22Rv1 (cell line): ENCODE measurements at regions not wholly inside any gene's neighbourhood (a gene's known extent, or its start where the extent isn't known, plus 50 kb on each side); places are given as distances from the start of the nearest gene placed in this dataset.
"Not testable (repeated sequence)": the region's sequence is repeated elsewhere in the genome, so short reads cannot be mapped to it uniquely, and the experiment has no call there.

ENCODE experiments used
- H3K27ac ChIP-seq: fragments of 450-650 bp; 2 replicates; pipeline ENCODE4 v1.5.1; 2017
- CTCF ChIP-seq: fragments of 450-650 bp; IDR thresholded peaks from 2 replicates; pipeline ENCODE4 v1.5.1; 2017; ENCODE audit warnings: mild to moderate bottlenecking
- ZFX ChIP-seq: fragments of 450-650 bp; IDR thresholded peaks from 2 replicates; pipeline ENCODE4 v1.6.1; 2017; ENCODE audit warnings: antibody characterized with exemption, borderline replicate concordance

- TF ChIP-seq CTCF (no peak), ZFX (no peak)
- no peak overlapping the region for H3K27ac ChIP-seq
These were observed 203.5 kb upstream of the HAAO start for GRCh38 chr2:42995752-42996422.

GRCh38 chr2:42989283-42990081 lies 197.1 kb upstream of the HAAO start:
- not testable (repeated sequence) for H3K27ac ChIP-seq

- not testable (repeated sequence) for H3K27ac ChIP-seq
These were observed 195.7 kb upstream of the HAAO start for GRCh38 chr2:42988055-42988454.

GRCh38 chr2:42987112-42987922 lies 194.9 kb upstream of the HAAO start:
- no peak overlapping the region for H3K27ac ChIP-seq
- no peak for TF ChIP-seq CTCF
- TF ChIP-seq ZFX, result no peak

- TF ChIP-seq CTCF (no peak), ZFX (no peak)
These were observed 192.2 kb upstream of the HAAO start for GRCh38 chr2:42984617-42985016.

GRCh38 chr2:42984081-42984480 lies 191.7 kb upstream of the HAAO start:
- H3K27ac ChIP-seq, result no peak overlapping the region
- no peak for TF ChIP-seq ZFX
- no peak for TF ChIP-seq CTCF

More at GRCh38 chr2:42984617-42985016, 192.2 kb upstream of the HAAO start:
- no peak overlapping the region for H3K27ac ChIP-seq

GRCh38 chr2:42980764-42981416 lies 188.5 kb upstream of the HAAO start:
- H3K27ac ChIP-seq, result no peak overlapping the region
- TF ChIP-seq CTCF (no peak), ZFX (no peak)
